OCI-LY1 (cell line): ENCODE measurements at regions not wholly inside any gene's neighbourhood (a gene's known extent, or its start where the extent isn't known, plus 50 kb on each side); places are given as distances from the start of the nearest gene placed in this dataset.

Experiments used
- H2AFZ ChIP-seq: fragments of 200-600 bp; sonication (generic), shearing (Covaris generic); 2 replicates; pipeline ENCODE4 v1.6.0; 2014; ENCODE audit warnings: antibody characterized with exemption, mild to moderate bottlenecking, low read length
- H3F3A ChIP-seq: fragments of 200-600 bp; sonication (generic), shearing (Covaris generic); 2 replicates; pipeline ENCODE4 v1.6.0; 2014; ENCODE audit warnings: mild to moderate bottlenecking, antibody characterized with exemption, low read length, moderate library complexity; ENCODE audit not compliant: insufficient read depth
- H3K27ac ChIP-seq: fragments of 200-600 bp; sonication (generic); 2 replicates; pipeline ENCODE4 v1.5.1; 2014; ENCODE audit warnings: low read length, mixed run types, mild to moderate bottlenecking, low read depth; ENCODE audit not compliant: poor library complexity, severe bottlenecking
- H3K27me3 ChIP-seq: fragments of 200-600 bp; sonication (generic); 2 replicates; pipeline ENCODE4 v1.6.0; 2014; ENCODE audit warnings: antibody characterized with exemption, mild to moderate bottlenecking, low read length, moderate library complexity; ENCODE audit not compliant: insufficient read depth
- H3K36me3 ChIP-seq: fragments of 200-600 bp; sonication (generic); 2 replicates; pipeline ENCODE4 v1.6.1; 2014; ENCODE audit warnings: mild to moderate bottlenecking, antibody characterized with exemption, low read length, moderate library complexity, mixed read lengths; ENCODE audit not compliant: insufficient read depth
- H3K4me1 ChIP-seq: fragments of 200-600 bp; sonication (generic); 2 replicates; pipeline ENCODE4 v1.5.1; 2014; ENCODE audit warnings: mild to moderate bottlenecking, low read length, moderate library complexity; ENCODE audit not compliant: insufficient read depth, severe bottlenecking
- H3K4me2 ChIP-seq: fragments of 200-600 bp; sonication (generic), shearing (Covaris generic); 2 replicates; pipeline ENCODE4 v1.6.1; 2014; ENCODE audit warnings: low read length
- H3K4me3 ChIP-seq: fragments of 200-600 bp; sonication (generic); 2 replicates; pipeline ENCODE4 v1.5.1; 2014; ENCODE audit warnings: low read length, low read depth, mild to moderate bottlenecking, mixed read lengths; ENCODE audit not compliant: poor library complexity, severe bottlenecking
- H3K79me2 ChIP-seq: fragments of 200-600 bp; shearing (Covaris generic); 2 replicates; pipeline ENCODE4 v1.6.1; 2016; ENCODE audit warnings: mixed run types, low read length, mixed read lengths; ENCODE audit not compliant: insufficient read depth
- H3K9ac ChIP-seq: fragments of 200-600 bp; sonication (generic), shearing (Covaris generic); 2 replicates; pipeline ENCODE4 v1.6.1; 2014; ENCODE audit warnings: mild to moderate bottlenecking, low read length, mixed read lengths
- H3K9me2 ChIP-seq: fragments of 200-600 bp; sonication (generic), shearing (Covaris generic); 2 replicates; pipeline ENCODE4 v1.6.1; 2014; ENCODE audit warnings: low read depth, mild to moderate bottlenecking, low read length, mixed read lengths
- H3K9me3 ChIP-seq: fragments of 200-600 bp; shearing (Covaris generic); 2 replicates; pipeline ENCODE4 v1.6.1; 2014; ENCODE audit warnings: low read length, mixed read lengths
- H4K20me1 ChIP-seq: fragments of 200-600 bp; sonication (generic), shearing (Covaris generic); 2 replicates; pipeline ENCODE4 v1.6.0; 2016; ENCODE audit warnings: mild to moderate bottlenecking, low read length; ENCODE audit not compliant: insufficient read depth
- EZH2 ChIP-seq: fragments of 200-600 bp; sonication (generic), shearing (Covaris generic); IDR thresholded peaks from 2 replicates; pipeline ENCODE4 v1.8.0; 2017; ENCODE audit warnings: borderline replicate concordance, mixed run types, mild to moderate bottlenecking, antibody characterized with exemption, low read length, moderate library complexity, mixed read lengths
- TF ChIP-seq, protein P1 (sequence below): fragments of 200-600 bp; sonication (generic), shearing (Covaris generic); IDR thresholded peaks from 2 replicates; pipeline ENCODE4 v1.5.1; 2017; ENCODE audit warnings: mild to moderate bottlenecking, antibody characterized with exemption, low read length, moderate library complexity, mixed read lengths

DNA sequence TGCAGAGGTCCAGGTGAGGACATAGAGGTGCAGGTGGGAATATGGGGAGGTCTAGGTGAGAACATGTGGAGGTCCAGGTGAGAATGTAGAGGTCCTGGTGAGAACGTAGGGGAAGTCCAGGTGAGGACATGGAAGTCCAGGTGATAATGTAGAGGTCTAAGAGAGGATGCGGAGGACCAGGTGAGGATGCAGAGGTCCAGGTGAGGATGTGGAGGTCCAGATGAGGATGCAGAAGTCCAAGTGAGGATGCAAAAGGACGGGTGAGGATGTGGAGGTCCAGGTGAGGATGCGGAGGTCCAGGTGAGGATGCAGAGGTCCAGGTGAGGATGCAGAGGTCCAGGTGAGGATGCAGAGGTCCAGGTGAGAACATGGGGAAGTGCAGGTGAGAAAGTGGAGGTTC lies 133.8 kb downstream of the MRPL36 start:
- H3F3A ChIP-seq: no peaks in the 10 kb centered on the region
- no peak overlapping the region for H3K4me2 ChIP-seq
- no peak for TF ChIP-seq EZH2
- TF ChIP-seq, protein P1, sequence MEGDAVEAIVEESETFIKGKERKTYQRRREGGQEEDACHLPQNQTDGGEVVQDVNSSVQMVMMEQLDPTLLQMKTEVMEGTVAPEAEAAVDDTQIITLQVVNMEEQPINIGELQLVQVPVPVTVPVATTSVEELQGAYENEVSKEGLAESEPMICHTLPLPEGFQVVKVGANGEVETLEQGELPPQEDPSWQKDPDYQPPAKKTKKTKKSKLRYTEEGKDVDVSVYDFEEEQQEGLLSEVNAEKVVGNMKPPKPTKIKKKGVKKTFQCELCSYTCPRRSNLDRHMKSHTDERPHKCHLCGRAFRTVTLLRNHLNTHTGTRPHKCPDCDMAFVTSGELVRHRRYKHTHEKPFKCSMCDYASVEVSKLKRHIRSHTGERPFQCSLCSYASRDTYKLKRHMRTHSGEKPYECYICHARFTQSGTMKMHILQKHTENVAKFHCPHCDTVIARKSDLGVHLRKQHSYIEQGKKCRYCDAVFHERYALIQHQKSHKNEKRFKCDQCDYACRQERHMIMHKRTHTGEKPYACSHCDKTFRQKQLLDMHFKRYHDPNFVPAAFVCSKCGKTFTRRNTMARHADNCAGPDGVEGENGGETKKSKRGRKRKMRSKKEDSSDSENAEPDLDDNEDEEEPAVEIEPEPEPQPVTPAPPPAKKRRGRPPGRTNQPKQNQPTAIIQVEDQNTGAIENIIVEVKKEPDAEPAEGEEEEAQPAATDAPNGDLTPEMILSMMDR: no peak
- no peaks in the 10 kb centered on the region for H4K20me1 ChIP-seq
- no peak overlapping the region for H3K27ac ChIP-seq
- no peaks in the 10 kb centered on the region for H3K9me3 ChIP-seq
- no peak overlapping the region for H3K9ac ChIP-seq
- H3K4me3 ChIP-seq: no peak overlapping the region
- no peaks in the 10 kb centered on the region for H3K9me2 ChIP-seq
- no peaks in the 10 kb centered on the region for H3K4me1 ChIP-seq
- H3K36me3 ChIP-seq: no peaks in the 10 kb centered on the region
- no peaks in the 10 kb centered on the region; the same call in 1 of the 2 replicates for H3K27me3 ChIP-seq
- H3K79me2 ChIP-seq: no peaks in the 10 kb centered on the region
- no peak overlapping the region for H2AFZ ChIP-seq

DNA sequence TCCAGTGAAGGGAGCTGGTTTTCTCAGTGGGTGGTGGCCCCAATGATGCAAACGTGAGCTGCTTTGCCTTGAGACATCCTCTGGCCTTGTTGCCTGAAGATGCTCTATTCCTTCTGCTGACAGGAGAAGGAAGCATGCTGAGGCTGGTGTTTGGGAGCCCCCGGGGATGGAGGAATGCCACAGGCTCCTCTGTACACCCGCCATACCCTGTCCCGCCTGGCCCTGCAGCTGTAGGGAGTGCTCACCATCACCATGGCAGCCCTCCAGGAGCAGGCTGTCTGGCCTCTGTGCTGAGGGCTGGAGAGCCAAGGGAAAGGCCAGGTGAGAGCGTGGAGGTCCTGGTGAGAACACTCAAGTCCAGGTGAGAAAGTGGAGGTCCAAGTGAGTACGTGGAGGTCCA lies 134.4 kb downstream of the MRPL36 start:
- no peaks in the 10 kb centered on the region for H3K4me1 ChIP-seq
- H3K27ac ChIP-seq: no peak overlapping the region
- H3K79me2 ChIP-seq: no peaks in the 10 kb centered on the region
- H3K9me3 ChIP-seq: no peaks in the 10 kb centered on the region
- no peaks in the 10 kb centered on the region for H3F3A ChIP-seq
- H3K9me2 ChIP-seq: no peaks in the 10 kb centered on the region
- no peaks in the 10 kb centered on the region for H3K27me3 ChIP-seq
- H3K4me2 ChIP-seq: no peak overlapping the region
- H3K4me3 ChIP-seq: no peak overlapping the region
- no peaks in the 10 kb centered on the region for H4K20me1 ChIP-seq
- no peak overlapping the region for H2AFZ ChIP-seq
- TF ChIP-seq, protein P1: no peak
- TF ChIP-seq EZH2: no peak
- no peaks in the 10 kb centered on the region for H3K36me3 ChIP-seq
- H3K9ac ChIP-seq: no peak overlapping the region

DNA sequence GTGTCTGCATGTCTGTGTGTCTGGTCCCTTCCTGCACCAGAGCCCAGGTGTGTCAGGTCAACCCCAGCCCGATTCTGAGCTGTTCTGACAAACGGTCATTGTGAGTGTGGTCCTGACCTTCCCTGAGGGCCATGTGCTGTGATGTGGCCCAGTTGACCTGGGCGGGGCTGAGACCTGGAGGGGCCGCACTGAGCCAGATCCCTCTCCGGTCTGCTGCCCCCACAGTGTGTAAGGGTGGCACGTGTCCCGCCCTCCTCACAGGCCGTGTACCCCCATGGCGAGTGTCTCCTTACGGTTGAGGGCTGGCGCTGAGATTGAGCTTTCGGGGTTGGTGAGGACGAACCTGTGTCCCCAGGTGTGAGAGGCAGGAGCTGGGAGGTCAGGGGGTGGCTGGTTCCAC lies 136.5 kb downstream of the MRPL36 start:
- no peaks in the 10 kb centered on the region for H3K27me3 ChIP-seq
- no peak overlapping the region for H3K4me3 ChIP-seq

More for the DNA sequence above, 136.5 kb downstream of the MRPL36 start:
- Histone ChIP-seq H3K9me3 (no peaks in the 10 kb centered on the region), H3K27ac (no peak overlapping the region), H4K20me1 (no peaks in the 10 kb centered on the region), H3K4me2 (no peak overlapping the region), H2AFZ (no peak overlapping the region), H3K4me1 (no peaks in the 10 kb centered on the region), H3K9ac (no peak overlapping the region), H3K9me2 (no peaks in the 10 kb centered on the region), H3K79me2 (no peaks in the 10 kb centered on the region), H3K36me3 (no peaks in the 10 kb centered on the region), H3F3A (no peaks in the 10 kb centered on the region)
- no peak for TF ChIP-seq EZH2
- TF ChIP-seq, protein P1: no peak
